Fibroblast of skin of abdomen (primary cell): ENCODE measurements at regions not wholly inside any gene's neighbourhood (a gene's known extent, or its start where the extent isn't known, plus 50 kb on each side); places are given as distances from the start of the nearest gene placed in this dataset.
"Not testable (repeated sequence)": the region's sequence is repeated elsewhere in the genome, so short reads cannot be mapped to it uniquely, and the experiment has no call there.

Source experiments
- DNase-seq: peaks from one replicate; pipeline ENCODE4 v3.0.0-alpha.2; 2013

DNA sequence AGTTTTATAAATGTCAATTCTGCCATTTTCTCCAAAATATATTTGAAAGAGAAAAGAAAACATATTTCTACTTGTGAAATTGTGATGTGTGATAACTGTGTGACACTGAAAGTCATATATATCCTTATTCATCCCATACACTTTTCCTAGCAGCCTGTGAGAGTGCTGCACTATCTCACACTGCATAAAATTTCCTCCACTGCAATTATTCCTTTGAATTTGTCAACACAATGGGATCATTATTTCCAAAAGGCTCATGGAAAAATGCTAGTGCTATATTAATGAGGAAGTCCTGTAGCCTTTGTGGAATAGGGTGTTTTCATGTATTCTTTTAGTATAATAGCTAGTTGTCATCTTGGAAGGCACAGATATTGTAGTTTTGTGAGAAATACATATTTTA lies 504.1 kb downstream of the RPL10L start:
- DNase-seq, result no peak

DNA sequence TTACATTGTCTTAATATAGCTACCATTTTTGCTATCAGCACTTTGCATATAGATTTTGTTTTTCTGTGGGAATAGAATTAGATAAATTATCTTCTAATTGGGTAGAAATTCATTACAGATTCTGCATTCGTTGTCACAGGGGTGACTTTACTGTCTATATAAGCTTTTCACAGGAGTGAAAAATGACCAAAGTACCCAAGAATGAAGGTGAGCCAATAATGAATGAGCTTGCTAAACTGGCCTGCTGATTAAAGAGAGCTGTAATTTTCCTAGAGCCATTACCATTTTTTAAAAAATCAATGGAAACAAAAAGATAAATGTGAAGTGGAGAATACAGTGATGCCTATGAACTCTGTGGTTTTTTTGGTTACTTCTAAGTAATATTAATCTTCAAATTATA lies 504.6 kb downstream of the RPL10L start:
- DNase-seq, result no peak

DNA sequence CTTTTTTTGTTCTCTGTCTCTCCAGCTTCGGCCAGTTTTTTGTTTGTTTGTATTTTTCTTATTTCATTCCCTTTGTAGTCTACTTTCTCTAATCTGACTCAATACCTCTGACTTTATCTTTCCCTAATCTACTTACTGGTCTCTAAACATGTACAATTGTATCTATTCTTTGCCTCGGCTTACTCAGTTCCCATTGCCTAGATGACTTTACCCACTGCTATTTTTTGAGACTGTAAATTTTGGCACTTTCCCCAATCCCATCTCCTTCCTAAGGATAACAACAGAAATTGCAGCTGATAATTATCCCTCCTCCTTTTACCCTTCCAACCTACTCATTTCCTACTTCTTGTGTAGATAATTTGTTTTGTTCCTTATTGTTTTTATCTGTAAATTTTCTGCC lies 511.1 kb downstream of the RPL10L start:
- DNase-seq, result no peak

DNA sequence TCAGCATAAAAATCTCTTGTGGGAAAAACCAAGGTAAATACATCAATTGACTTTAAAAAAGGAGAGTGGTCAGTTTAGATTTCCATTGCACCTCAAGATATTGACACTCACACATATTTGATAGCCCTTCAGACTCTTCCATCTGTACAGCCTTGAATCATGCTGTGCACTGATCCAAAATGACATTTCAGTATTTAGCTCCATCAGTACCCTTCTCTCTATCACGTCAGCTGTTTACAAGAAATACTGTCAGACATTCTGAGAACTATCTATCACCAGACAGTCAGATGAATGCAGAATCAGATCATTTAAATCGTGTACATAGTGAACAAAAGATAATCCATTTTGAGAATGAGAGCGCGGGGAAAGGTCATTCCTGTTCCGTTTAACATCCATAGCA lies 511.9 kb downstream of the RPL10L start:
- no peak for DNase-seq

DNA sequence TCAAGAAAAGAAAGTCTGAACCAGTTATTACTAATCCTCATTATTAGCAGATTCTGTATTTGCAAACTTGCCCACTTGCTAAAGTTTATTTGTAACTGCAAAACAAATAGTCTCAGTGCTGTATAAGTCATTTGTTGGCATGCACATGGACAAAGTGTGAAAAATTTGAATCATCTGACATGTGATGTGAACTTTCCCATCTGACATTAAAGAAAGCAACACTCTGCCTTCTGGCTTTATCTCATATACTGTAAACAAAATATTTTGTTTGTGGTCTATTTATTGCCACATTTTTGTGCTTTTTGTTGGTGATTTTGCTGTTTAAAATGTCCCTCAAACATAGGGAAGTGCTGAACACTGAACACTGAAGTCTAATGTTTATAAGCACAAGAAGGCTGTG lies 513.8 kb downstream of the RPL10L start:
- DNase-seq, result no peak

DNA sequence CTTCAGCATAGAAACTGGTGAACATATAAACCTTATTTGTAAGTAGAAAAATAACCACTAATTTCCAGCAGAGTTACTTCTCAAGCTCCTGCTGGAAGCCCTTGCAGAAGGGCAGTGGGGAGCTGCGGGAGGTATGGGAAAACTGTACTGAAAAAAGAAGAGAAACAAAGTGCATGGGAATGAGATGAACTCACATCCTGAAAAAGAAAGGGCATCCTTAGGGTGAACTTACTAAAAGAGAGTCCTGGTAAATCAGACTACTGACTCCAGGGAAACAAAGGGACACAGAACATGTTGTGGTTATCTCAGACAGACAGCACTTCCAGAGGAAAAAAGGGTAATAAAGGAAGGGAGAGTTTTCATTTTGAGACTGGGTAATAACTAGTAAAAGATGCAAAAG lies 515.1 kb downstream of the RPL10L start:
- no peak for DNase-seq

DNA sequence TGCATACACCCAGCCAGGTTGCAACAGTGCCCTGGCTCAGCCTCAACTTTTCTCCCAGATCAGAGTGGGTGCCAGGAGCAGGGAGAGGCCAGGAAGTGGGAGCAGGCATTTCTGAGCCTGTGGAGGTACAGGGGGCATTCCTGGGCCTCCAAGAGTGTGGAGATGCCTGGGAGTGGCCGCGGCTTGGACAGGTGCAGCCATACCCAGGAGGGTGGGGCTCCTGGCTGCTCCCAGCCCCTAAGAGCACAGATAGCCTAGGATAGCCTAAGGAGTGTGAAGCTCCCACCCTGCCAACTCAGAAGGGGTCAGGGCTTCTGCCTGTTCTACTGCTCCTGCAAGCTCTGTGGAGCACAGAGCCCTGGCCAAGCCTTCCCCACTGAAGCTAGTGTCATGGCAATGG lies 543.4 kb downstream of the RPL10L start:
- no peak for DNase-seq

DNA sequence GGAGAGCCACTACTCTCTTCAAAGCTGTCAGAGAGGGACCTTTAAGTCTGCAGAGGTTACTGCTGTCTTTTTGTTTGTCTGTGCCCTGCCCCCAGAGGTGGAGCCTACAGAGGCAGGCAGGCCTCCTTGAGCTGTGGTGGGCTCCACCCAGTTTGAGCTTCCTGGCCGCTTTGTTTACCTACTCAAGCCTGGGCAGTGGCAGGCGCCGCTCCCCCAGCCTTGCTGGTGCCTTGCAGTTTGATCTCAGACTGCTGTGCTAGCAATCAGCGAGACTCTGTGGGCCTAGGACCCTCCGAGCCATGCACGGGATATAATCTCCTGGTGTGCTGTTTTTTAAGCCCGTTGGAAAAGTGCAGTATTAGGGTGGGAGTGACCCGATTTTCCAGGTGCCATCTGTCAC lies 550.7 kb downstream of the RPL10L start:
- not testable (repeated sequence) for DNase-seq

DNA sequence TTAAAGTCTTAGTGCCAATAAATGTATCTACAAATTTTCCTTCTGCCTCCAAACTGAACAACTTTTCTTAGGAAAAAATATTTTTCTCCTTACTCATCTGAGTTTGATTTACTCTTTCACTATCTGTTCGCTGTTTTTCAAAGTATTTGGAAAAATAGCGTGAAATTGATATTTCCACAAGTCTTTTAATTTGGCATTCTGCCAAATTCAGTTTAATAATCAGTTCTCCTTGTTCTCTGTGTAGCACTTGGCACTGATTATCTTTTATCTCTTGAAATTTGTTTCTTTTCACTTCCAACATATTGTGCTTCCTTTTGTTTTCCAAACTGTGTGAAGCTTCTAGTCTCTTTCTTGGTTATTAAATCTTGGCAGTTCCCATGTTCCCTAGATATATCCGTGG lies 559.8 kb downstream of the RPL10L start:
- no peak for DNase-seq

DNA sequence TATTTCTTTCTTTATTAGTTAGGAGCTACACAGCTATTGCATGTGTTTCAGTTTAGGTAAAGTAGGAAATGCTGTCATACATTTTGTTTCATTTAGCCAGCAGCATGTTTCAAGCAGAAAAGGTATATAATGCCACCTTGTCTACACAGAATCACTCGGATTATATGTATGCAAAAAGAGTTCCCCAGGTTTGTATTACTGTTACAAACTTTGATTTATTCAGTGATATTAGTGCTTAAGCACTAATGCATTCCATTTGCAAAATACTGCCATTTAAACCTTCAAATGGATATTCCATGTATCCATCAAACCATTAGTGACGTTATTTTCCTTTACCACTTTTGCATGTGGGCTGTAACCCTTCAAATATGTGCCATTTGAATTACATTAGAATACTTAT lies 564.0 kb downstream of the RPL10L start:
- no peak for DNase-seq

DNA sequence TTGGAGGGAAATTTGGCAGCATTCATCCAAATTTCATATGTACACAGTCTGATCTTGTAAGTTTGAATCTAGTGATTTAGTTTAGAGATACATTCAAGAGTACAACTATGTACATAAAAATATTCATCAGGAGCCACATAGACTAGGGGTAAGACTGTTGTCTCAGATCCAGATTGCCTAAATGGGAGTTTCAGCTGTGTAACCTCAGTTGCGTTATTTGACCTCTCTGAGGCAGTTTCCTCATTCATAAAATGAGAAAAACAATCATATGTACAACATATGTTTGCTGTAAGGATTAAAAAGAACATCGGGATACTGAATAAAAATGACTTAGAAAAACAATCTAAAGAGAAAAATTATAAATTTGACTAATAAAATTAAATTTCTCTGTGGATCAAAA lies 577.5 kb downstream of the RPL10L start:
- no peak for DNase-seq

DNA sequence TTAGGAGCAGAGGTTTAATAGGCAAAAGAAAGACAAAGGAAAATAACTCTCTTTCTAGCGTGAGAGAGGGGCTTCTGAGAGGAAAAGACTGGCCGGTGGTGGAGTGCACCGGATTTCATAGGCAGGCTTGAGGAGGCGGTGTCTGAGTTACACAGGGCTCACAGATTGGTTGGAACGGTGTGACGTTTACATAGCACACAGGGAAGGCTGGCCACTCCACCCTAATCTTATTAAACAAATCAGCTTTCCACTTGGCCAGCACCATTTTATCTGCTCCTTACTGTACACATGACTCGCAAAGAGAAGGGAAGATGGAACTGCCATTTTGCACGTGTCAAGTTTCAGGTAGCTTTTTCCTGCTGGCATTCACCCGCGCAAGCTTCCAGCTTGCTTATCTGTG lies 587.7 kb downstream of the RPL10L start:
- no peak for DNase-seq

DNA sequence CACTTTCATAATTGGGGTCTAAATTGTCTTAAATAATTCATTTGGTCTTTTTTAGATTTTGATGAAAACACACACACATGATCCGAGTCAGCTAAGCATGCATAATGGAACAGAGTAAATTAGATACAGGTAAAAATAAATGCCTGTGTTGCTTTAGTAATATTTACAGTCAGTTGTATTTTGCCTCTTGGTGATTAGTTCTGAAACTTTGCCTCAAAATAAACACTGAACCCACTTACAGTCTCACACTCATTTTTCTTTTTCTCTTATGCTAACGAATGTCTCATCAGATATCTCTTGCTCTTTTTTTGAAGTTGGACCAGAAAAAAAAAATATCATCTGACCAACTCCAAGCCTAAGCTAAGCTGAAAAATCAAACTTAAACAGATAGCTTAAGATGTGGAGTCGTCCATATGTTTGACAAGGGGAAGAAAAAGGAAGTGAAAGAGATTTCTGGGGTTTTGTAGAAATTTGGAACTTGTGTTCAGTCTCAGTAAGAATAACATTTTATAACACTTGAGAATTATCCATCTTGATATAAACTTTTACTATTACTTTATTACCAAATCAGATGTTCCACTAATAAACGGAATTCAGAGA lies 592.5 kb downstream of the RPL10L start:
- no peak for DNase-seq

DNA sequence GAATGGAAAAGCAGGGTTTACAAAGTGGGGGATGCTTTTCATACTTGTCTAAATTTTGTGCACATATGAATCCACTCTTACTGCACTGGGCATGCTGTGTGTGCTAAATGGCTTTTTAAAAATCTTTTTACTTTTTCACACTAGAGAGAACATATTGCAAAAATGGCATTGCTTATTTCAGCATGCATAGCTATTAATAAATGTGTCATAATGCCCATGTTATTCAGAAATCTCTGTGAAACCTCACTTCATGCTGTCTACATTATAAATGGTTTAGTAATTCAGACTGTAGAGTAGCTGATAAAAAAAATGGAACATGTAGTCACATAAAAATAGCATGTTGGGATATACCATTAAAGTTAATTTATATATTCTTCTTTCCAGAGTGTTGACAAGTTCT lies 593.8 kb downstream of the RPL10L start:
- DNase-seq, result peak; percentile 2

DNA sequence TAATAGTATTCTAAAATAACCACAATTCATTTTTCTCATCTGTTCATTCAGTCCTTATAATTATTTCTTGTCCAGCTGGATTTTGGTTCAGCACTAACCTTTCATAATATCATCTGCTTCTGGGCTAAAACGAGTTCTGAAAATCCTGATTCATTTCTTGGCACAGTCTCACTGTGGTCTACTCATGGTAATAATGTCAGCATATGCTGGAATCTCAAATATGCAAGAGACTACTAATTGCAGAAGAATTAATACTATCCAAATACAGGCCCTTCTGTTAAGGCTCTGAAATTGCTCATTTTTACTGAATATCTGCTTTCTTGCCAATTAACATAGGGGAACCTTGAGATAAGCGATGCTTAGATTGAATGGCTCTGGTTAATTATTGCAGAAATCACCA lies 597.1 kb downstream of the RPL10L start:
- peak; percentile 96 for DNase-seq

DNA sequence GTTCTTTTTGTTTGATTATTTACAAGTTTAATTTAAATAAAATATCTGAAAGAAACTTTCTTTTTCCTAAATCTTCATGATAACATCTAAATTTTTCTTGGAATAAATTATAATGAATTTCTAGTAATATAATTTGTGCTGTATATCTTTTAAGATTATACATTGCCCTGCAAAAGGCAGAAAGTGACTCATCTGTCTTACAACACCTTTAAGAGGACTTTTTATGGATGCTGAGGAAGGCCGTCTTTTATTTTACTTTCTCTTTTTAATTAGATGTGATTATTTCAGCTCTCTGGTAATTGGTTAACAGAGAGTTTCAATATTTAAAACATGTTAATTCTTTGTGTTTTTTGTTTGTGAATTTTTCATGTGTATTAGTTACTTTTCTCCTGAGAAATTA lies 598.4 kb downstream of the RPL10L start:
- no peak for DNase-seq

DNA sequence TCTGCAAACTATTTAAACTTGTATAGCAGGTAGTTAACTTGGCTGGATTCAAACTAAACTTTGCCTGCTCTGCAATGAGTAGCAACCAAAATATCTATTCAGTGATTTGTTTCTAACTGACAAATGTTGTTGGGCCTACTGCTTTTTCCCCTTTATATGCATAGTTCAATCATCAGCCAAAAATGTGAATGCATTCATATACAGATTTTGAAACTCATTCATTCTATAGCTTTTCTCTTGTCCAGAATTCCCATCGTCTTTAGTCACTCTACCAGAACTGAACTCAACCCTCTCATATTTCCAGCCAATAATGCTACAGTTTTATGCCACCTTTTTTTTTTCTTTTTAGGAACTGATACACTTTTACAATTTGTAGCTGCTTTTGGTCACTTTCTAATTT lies 599.8 kb downstream of the RPL10L start:
- peak; percentile 76 for DNase-seq

DNA sequence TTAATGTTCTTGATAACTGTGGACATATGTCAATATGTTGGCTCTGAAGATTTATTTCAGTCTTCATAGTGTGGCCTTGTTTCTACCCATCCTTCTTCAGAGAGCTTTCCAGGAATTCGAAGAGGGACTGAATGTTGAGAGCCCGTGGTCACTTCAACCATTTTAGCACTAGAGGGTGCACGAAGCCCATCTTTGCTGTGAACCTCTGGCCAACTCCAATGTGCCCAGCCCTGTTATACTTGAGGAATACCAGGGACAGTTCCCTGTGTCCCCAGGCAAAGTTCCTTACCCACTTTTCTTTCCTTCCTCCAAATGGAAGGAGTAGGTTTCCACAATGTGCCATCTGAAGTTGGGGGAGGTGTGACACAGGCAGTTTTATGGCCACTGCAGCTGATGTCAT lies 603.5 kb downstream of the RPL10L start:
- DNase-seq, result peak; percentile 63

DNA sequence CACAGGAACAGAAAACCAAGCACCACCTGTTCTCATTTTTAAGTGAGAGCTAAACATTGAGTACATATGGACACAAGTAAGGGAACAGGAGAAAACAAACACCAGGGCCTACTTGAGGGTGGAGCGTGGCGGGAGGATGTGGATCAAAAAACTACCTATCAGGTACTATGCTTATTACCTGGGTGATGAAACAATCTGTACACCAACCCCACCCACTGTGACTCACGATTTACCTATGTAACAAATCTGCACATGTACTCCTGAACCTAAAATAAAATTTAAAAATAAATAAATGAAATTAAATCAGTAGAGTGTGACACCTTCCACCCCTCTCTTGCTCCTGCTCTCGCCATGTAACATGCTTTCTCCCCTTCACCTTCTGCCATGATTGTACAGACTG lies 615.5 kb downstream of the RPL10L start:
- no peak for DNase-seq

DNA sequence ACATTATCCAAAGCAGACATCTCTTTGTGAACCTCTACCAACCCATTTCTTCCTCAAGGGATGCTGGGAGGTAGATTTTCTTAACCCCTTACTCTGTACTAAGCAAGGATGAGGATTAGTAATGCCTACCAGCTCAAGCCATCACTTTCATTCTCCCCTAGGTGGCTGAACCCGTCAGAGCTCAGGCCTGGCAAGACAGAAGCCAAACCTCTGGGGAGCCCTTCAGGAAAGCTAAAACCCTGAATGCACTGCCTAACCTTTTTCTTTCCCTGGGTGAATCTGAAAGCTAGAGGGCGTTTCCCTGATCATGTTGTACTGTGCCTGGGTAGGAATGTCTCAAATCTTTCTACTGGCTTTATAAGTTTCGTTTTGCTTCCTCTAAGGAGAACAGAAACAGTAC lies 617.3 kb downstream of the RPL10L start:
- DNase-seq, result no peak

DNA sequence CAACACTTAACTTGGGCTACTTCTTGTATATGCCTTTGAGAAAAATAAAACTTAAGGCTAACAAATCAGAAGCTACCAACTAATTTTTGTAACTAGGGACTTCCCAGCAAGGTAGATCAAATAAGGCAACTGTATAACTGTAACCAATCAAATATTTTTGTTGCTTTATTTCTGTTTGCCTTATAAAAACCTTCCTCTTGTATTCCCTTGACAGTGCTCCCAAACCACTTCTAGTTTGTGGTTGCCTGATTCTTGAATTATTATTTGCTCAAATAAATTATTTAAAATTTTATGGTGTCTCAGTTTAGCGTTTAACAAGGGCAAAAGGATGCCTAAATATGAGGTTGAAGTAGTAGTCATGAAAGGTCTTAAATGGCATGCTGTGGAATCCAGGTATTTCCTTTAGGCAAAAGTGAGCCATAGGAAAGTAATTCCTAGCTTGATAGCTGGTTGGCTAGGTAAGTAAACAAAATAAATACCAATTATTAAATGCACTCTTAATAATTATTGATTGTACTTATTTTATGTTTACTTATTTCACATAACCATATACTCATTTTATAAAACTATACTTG lies 632.6 kb downstream of the RPL10L start:
- no peak for DNase-seq

DNA sequence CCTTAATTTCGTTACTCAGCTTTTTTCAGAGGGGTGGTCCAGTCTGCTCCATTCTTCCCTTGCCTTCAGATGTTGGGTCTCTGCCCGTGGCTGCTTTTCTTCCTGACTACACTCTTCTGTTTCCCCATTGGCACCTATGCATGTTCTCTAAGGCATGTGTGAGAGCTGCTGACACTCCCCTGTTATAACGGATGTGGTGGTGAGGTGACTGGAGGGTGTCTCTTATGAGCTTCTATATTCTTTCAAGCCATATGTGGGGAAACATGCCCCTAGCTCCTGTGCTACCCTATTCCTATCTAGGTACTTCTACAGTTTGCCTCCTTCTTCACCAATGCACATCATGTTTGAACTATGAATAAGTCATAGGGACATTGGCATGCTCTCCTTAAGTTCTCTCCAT lies 643.2 kb downstream of the RPL10L start:
- no peak for DNase-seq

DNA sequence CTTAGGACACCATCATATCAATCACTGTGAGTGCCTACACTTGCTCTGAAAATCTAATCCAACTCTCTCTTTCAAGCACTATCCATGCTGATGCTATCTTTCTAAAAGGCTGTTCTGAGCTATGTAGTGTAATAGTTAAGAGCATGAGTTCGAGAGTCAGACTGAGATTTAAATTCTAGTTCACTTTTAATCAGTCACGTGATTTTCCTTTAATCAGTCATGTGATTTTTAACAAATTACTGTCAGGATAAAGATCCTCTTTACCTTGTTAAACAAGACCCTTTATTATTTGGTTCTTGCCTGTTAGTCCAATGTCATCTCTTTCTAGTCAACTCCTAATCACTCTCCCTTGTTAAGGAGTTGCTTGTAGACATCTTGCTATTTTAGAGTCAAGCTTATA lies 653.0 kb downstream of the RPL10L start:
- DNase-seq, result no peak

DNA sequence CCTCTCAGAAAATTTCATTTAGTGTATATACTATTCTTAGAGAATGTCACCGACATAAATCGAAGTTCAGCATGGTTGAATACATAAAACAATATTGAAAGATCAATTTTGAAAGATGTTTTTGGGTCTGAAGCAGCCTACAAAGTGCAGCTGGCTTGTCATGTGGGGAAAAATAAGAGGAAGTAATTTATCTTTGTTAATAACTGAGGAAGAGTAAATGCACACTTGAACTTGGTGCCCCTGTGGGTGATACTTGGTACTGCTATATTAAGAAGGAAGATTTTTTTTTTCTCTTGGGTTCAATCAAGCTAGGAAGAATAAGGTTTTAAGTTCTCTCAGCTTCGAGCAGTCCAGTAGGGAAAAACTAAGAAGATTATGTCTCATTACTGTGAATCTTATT lies 661.3 kb downstream of the RPL10L start:
- no peak for DNase-seq

DNA sequence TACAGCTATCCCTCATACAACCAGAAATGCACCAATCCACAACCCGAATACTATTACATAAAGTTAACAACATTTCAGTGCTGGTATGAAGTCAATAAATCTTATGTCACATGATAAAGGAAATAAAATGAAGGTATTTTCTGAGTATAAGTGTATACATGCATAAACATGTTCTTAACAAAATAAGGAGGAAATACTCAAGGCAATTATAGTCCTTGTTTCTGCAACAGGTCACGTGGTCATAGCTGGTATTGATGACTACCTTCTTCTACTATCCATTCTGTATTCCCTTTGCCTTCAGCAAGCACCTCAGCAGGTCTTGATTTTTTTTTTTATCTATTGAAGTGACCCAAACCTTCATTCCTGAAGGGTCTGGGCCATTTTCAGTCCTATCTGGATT lies 675.6 kb downstream of the RPL10L start:
- DNase-seq, result no peak
